Esophagus (tissue), 2 donors: ENCODE measurements at regions not wholly inside any gene's neighbourhood (a gene's known extent, or its start where the extent isn't known, plus 50 kb on each side); places are given as distances from the start of the nearest gene placed in this dataset.

Source experiments
- H3K27ac ChIP-seq, 2 donors: one replicate each; pipeline ENCODE4 v1.5.1; 2013; ENCODE audit warnings: low read depth in 2 of 2, mild to moderate bottlenecking in 2 of 2, inconsistent platforms in 1 of 2, low read length in 1 of 2, moderate library complexity in 1 of 2
- H3K27me3 ChIP-seq, 2 donors: one replicate each; pipeline ENCODE4 v1.6.1; 2013; ENCODE audit warnings: low read length in 2 of 2, control low read depth in 1 of 2, mild to moderate bottlenecking in 1 of 2; ENCODE audit not compliant: insufficient read depth in 2 of 2, control insufficient read depth in 1 of 2
- H3K36me3 ChIP-seq, 2 donors: one replicate each; pipeline ENCODE4 v1.6.1; 2013; ENCODE audit warnings: low read length in 1 of 2; ENCODE audit not compliant: control insufficient read depth in 2 of 2, insufficient read depth in 2 of 2
- H3K4me1 ChIP-seq, 2 donors: one replicate each; pipeline ENCODE4 v1.6.1; 2013; ENCODE audit warnings: low read length in 1 of 2; ENCODE audit not compliant: control insufficient read depth in 2 of 2, insufficient read depth in 2 of 2
- H3K4me3 ChIP-seq, 2 donors: one replicate each; pipeline ENCODE4 v1.5.1; 2013; ENCODE audit warnings: low read length in 2 of 2, mild to moderate bottlenecking in 2 of 2, low read depth in 1 of 2, moderate library complexity in 1 of 2
- H3K9me3 ChIP-seq, 2 donors: one replicate each; pipeline ENCODE4 v1.6.1; 2013; ENCODE audit warnings: mild to moderate bottlenecking in 2 of 2, low read depth in 1 of 2, low read length in 1 of 2, moderate library complexity in 1 of 2; ENCODE audit not compliant: control insufficient read depth in 2 of 2, insufficient read depth in 1 of 2
- WGBS, 2 donors: extraction: QIAGEN DNeasy Blood & Tissue Kit; methylation state at CpG; one replicate each; pipeline ENCODE4 v1.1.7; 2013; 5-methylcytosine and 5-hydroxymethylcytosine counted together
- donor health status: healthy with polysubstance abuse.
- donor health status: Bipolar disorder and iron deficiency.

DNA sequence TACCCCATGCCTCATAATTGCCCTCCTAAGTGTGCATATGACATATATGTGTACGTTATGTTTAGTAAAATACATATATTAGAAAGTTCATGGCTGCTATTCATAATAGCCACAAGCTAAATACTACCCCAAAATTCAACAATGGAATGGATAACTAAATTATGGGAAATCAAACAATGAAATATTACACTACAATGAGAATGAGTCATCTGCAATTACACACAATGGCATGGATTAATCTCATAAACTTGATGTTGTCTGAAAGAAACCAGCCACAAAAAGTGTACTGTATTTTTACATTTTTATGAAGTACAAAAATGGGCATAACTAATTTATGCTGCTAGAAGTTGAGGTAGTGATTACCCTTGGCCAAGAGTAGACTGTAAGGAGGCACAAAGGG is 477.0 kb downstream of the HAO1 start:
- Histone ChIP-seq H3K27ac (no peak overlapping the region), H3K36me3 (no peaks in the 10 kb centered on the region), H3K27me3 (no peaks in the 10 kb centered on the region), H3K9me3 (no peaks in the 10 kb centered on the region), H3K4me3 (no peak overlapping the region), H3K4me1 (no peaks in the 10 kb centered on the region)
- WGBS, 2 donors: 53 to 70% methylated on average over 1 of the region's 1 CpG

DNA sequence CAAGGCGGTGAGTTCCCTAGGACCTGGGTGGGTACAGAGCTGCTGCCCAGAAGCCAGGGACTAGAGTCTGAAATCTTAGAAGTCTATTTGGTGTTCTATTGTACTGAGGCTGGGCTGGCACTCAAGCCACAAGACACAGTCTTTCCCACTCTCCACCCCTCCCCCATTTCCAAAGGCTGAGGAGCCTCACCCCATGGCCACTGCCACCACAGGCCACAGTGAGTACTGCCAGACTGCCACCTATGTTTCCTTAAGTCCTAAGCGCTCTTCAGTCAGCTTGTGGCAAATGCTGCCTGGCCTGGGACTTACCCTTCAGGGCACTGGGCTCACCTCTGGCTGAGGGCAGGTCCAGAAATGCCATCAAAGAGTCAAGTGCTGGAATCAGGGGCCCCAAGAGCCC is 469.3 kb downstream of the HAO1 start:
- 56 to 67% methylated on average over 2 of the region's 2 CpGs for WGBS, 2 donors
- Histone ChIP-seq H3K27me3 (no peaks in the 10 kb centered on the region), H3K4me3 (no peak overlapping the region), H3K9me3 (peaks cover 0 to 3% of the 10 kb centered on the region in 2 donors), H3K27ac (no peak overlapping the region), H3K36me3 (no peaks in the 10 kb centered on the region), H3K4me1 (no peaks in the 10 kb centered on the region)

DNA sequence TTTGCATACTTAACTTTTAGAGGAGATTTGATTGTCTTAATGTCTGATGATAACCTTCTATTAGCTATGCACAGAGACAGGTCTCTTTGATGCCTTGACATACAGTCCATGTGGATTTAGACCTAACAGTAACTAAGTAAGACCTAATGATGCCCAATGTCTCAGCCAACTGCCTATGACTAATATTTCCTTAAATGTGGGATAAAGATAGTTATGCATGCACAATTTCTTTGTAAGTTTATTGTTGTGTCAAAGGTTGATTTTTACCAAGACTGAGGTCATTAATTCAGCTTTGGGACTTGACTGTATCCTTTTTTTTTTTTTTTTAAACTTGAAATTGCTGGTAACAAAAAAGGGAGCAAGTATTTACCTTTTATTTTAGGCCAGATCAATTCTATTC is 450.0 kb downstream of the HAO1 start:
- Histone ChIP-seq H3K27me3 (no peaks in the 10 kb centered on the region), H3K36me3 (no peaks in the 10 kb centered on the region), H3K9me3 (no peaks in the 10 kb centered on the region), H3K27ac (no peak overlapping the region), H3K4me3 (no peak overlapping the region), H3K4me1 (no peaks in the 10 kb centered on the region)

DNA sequence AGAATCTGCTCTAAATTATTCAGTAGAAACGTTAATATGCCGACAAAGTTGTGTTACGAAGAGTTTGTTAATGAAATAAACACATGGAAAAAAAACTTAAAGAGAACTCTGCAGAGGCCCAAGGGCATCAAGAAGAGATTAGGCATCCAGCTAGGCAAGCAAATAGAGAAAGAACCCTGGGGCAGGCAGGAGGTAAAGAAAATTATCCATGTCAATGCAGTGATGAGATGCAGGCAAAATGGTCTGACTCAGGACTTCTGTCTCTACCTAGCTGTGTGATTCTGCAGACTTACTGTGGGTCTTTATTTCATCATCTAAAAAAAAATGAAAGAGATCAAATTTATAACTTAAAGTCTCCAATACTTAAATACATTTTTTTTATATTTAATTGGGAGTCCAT is 448.0 kb downstream of the HAO1 start:
- H3K4me3 ChIP-seq: no peak overlapping the region
- no peak overlapping the region for H3K27ac ChIP-seq
- no peaks in the 10 kb centered on the region for H3K9me3 ChIP-seq
- WGBS, 2 donors: 75 to 87% methylated on average over 3 of the region's 3 CpGs
- H3K36me3 ChIP-seq: no peaks in the 10 kb centered on the region
- H3K27me3 ChIP-seq: no peaks in the 10 kb centered on the region
- H3K4me1 ChIP-seq: no peaks in the 10 kb centered on the region

DNA sequence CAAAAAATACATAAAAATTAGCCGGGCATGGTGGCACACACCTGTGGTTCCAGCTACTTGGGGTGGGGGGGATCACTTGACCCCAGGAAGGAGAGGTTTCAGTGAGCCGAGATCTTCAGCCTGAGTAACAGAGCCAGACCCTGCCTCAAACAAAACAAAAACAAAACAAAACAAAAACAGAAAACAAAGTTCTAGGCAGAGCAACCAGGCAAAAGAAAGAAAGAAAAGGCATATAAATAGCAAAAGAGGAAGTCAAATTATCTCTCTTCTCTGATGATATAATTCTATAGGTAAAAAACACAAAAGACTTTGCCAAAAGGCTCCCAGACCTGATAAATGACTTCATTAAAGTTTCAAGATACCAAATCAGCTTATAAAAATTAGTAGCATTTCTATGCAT is 446.9 kb downstream of the HAO1 start:
- no peaks in the 10 kb centered on the region for H3K9me3 ChIP-seq
- H3K4me3 ChIP-seq: no peak overlapping the region
- H3K4me1 ChIP-seq: no peaks in the 10 kb centered on the region
- 86 to 90% methylated on average over 2 of the region's 2 CpGs for WGBS, 2 donors
- H3K36me3 ChIP-seq: no peaks in the 10 kb centered on the region
- H3K27ac ChIP-seq: no peak overlapping the region
- no peaks in the 10 kb centered on the region for H3K27me3 ChIP-seq

DNA sequence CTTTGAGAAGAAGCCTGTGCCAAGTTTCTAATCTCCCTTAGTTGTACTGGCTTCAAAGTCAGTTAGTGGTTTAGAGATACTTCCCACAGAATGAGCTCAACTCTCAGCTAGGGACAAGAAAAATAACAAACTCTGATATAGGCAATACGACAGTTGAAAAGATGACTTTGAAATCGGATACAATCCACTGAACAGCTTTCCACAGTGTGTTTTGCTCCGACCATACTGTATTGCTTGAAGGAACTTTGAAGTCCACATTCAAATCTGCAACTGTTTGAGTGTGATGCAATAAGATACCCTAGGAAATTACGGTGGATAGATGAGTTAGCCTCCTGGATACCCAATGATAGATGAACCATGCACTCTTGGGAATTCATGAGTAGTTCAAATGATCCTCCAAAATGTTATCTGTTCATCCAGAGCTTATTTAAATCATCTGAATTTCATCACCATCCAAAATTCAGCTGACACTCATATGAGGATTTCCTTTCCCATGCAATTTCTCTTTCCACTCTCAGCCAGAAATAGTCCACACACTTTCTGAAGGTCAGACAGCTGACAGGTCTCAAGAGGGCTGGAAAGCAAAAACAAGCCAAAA is 443.8 kb downstream of the HAO1 start:
- Histone ChIP-seq H3K27me3 (no peaks in the 10 kb centered on the region), H3K4me1 (no peaks in the 10 kb centered on the region), H3K9me3 (no peaks in the 10 kb centered on the region), H3K4me3 (no peak overlapping the region), H3K27ac (no peak overlapping the region), H3K36me3 (no peaks in the 10 kb centered on the region)
- WGBS, 2 donors: 61 to 64% methylated on average over 4 of the region's 4 CpGs

DNA sequence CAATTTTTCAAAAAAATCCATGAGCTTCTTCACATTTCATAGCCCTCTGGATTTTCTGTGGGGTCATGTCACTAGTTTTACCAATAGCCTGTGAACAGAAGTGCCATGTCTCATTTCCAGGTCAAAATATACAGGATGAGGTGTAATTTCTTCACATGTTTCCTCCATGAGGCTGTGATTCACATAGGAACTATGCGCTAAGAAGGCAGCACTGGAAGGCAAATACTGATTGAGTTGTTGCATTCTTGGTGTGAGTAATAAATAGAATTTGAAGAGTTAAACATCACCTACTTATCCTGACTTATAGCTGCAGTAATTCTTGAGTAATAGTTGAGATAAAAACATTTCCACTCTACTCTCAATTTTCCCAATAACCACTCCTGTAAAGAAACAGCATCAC is 442.3 kb downstream of the HAO1 start:
- H3K36me3 ChIP-seq: no peaks in the 10 kb centered on the region
- H3K27ac ChIP-seq: no peak overlapping the region
- no peaks in the 10 kb centered on the region for H3K9me3 ChIP-seq
- no peaks in the 10 kb centered on the region for H3K27me3 ChIP-seq
- 83 to 86% methylated on average over 1 of the region's 1 CpG for WGBS, 2 donors
- H3K4me3 ChIP-seq: no peak overlapping the region
- H3K4me1 ChIP-seq: no peaks in the 10 kb centered on the region

DNA sequence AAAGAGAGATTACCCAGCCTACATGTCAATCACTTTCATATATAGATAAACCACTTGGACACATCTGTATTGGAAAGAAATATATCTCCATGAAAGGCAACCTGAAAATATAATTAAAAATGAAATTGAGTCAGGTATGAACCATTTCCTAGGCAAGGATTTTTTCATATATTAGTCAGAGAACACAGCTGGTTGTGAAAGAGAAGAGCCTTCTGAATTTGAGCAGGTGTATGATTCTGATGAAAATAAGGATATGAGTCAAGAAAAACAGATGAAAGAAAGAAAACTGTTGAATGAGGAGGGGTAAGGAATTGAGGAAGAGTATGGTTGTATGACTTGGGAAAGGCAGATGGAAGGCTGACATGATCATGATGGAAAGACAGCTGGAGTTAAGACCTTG is 441.1 kb downstream of the HAO1 start:
- no peak overlapping the region for H3K4me3 ChIP-seq
- H3K27ac ChIP-seq: no peak overlapping the region
- H3K36me3 ChIP-seq: no peaks in the 10 kb centered on the region
- H3K4me1 ChIP-seq: no peaks in the 10 kb centered on the region
- no peaks in the 10 kb centered on the region for H3K27me3 ChIP-seq
- no peaks in the 10 kb centered on the region for H3K9me3 ChIP-seq

DNA sequence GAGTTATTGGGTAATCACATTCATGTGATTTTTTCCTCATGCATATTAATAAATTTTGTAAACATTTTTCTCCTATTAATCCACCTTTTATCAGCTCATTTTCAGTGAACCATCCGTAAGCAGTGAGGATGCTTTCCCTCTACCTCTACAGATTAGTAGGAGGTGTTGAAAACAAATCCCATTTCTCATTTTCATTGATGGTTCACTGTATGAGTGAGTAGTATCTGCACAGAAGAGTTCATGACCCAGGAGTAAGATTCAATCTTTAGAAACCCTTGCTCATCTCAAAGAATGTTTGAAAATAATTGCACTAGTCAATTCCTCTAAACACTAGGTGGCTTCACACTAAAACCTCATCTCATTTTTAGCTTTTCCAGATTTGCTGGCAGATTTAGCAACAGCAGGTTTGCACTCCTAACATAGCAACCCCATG is 440.0 kb downstream of the HAO1 start:
- WGBS, 2 donors: 74 to 79% methylated on average over 1 of the region's 1 CpG
- Histone ChIP-seq H3K4me1 (no peaks in the 10 kb centered on the region), H3K27me3 (no peaks in the 10 kb centered on the region), H3K36me3 (no peaks in the 10 kb centered on the region), H3K4me3 (no peak overlapping the region), H3K27ac (no peak overlapping the region), H3K9me3 (no peaks in the 10 kb centered on the region)

DNA sequence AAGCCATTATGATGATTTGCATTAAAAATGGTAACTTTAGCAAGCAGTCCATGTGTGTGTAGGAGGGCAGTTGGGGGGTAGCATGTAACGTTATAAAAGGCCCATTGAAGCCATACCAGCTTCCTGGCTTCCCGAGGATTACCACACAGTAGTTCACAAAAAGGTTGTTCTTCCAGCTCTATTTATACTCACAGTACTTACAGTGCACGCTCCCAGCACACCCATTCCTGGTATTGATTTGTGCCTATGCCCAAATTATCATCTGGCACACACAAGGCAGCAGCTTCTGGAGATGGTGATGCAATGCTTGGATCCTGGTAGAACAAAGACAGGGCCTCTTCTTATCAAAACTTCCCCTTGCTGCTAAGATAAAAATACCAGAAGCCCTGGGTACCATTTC is 436.8 kb downstream of the HAO1 start:
- no peak overlapping the region for H3K27ac ChIP-seq
- no peak overlapping the region for H3K4me3 ChIP-seq
- no peaks in the 10 kb centered on the region for H3K36me3 ChIP-seq
- no peaks in the 10 kb centered on the region for H3K4me1 ChIP-seq
- no peaks in the 10 kb centered on the region for H3K27me3 ChIP-seq
- no peaks in the 10 kb centered on the region for H3K9me3 ChIP-seq
- WGBS, 2 donors: 36 to 42% methylated on average over 3 of the region's 3 CpGs
